ENCODE measurements at regions not wholly inside any gene's neighbourhood (a gene's known extent, or its start where the extent isn't known, plus 50 kb on each side); places are given as distances from the start of the nearest gene placed in this dataset.
A peak's percentile ranks its signal among the peaks of the same experiment; 100 is the strongest.

GRCh38 chr10:31605861-31606525, 287.0 kb downstream of the ZEB1 start:
- WGBS: 83% methylated on average over 2 of the region's 2 CpGs
- H3K27ac ChIP-seq (replicated peaks in 1 of 4): peak overlapping the region in 1 of 4 donors; percentile 27

GRCh38 chr10:31605426-31605825, 286.4 kb downstream of the ZEB1 start:
- 93% methylated on average over 4 of the region's 4 CpGs for WGBS
- Histone ChIP-seq H3K27me3 (no peaks in the 10 kb centered on the region), H3K36me3 (no peaks in the 10 kb centered on the region), H3K9me3 (no peaks in the 10 kb centered on the region), H3K4me1 (peaks cover 14 to 41% (median 34%) of the 10 kb centered on the region in 4 donors), H3K27ac (replicated peaks in 1 of 4) (peak overlapping the region in 2 of 4 donors; percentile 27 to 87), H3K4me3 (no peak overlapping the region)
- intact Hi-C loops (cut with DNase I): no loop called here
- no peak for TF ChIP-seq EP300 (IDR thresholded peaks at IDR 0.05)
- TF ChIP-seq POLR2A (IDR thresholded peaks at IDR 0.05; ENCODE audit: low read depth): no peak
- no peak for TF ChIP-seq CTCF (IDR thresholded peaks at IDR 0.05)
- peak; percentile 64 for DNase-seq (ENCODE audit: extremely low spot score)

More at GRCh38 chr10:31605861-31606525, 287.0 kb downstream of the ZEB1 start:
- Histone ChIP-seq H3K4me1 (peaks cover 14 to 41% (median 34%) of the 10 kb centered on the region in 4 donors), H3K36me3 (no peaks in the 10 kb centered on the region), H3K27me3 (no peaks in the 10 kb centered on the region), H3K9me3 (no peaks in the 10 kb centered on the region), H3K4me3 (no peak overlapping the region)
- intact Hi-C loops (cut with DNase I): no loop called here
- TF ChIP-seq POLR2A (IDR thresholded peaks at IDR 0.05; ENCODE audit: low read depth): no peak
- TF ChIP-seq EP300 (IDR thresholded peaks at IDR 0.05): no peak
- no peak for TF ChIP-seq POLR2AphosphoS5 (IDR thresholded peaks at IDR 0.05)
- no peak for TF ChIP-seq CTCF (IDR thresholded peaks at IDR 0.05)
- peak; percentile 50 for DNase-seq (ENCODE audit: extremely low spot score)

GRCh38 chr10:31604646-31605170, 285.7 kb downstream of the ZEB1 start:
- no peak overlapping the region for H3K4me3 ChIP-seq
- H3K27ac ChIP-seq (replicated peaks in 1 of 4): peak overlapping the region; percentile 81 to 89 (median 87)
- H3K9me3 ChIP-seq: no peaks in the 10 kb centered on the region
- no peaks in the 10 kb centered on the region for H3K27me3 ChIP-seq
- H3K36me3 ChIP-seq: no peaks in the 10 kb centered on the region
- TF ChIP-seq EP300 (IDR thresholded peaks at IDR 0.05): no peak
- no peak for TF ChIP-seq POLR2AphosphoS5 (IDR thresholded peaks at IDR 0.05)
- no peak for TF ChIP-seq POLR2A (IDR thresholded peaks at IDR 0.05; ENCODE audit: low read depth)
- TF ChIP-seq CTCF (IDR thresholded peaks at IDR 0.05): no peak
- intact Hi-C loops (cut with DNase I): loop anchor here (5.0 kb wide), 2 partner anchors 158 to 282 kb away; no protein-coding TSS in a partner anchor
- peaks cover 14 to 41% (median 34%) of the 10 kb centered on the region in 4 donors for H3K4me1 ChIP-seq
- peak; percentile 57 for DNase-seq (ENCODE audit: extremely low spot score)
- WGBS: 95% methylated on average over 2 of the region's 4 CpGs

- Histone ChIP-seq H3K4me1 (peaks cover 14 to 41% (median 34%) of the 10 kb centered on the region in 4 donors), H3K27me3 (no peaks in the 10 kb centered on the region), H3K9me3 (no peaks in the 10 kb centered on the region), H3K36me3 (no peaks in the 10 kb centered on the region), H3K4me3 (peak overlapping the region; percentile 61 to 83 (median 66)), H3K27ac (replicated peaks in 1 of 4) (peak overlapping the region; percentile 81 to 89 (median 87))
- intact Hi-C loops (cut with DNase I): loop anchor here (5.0 kb wide), 2 partner anchors 158 to 282 kb away; no protein-coding TSS in a partner anchor
- TF ChIP-seq POLR2A (IDR thresholded peaks at IDR 0.05; ENCODE audit: low read depth): no peak
- TF ChIP-seq EP300 (IDR thresholded peaks at IDR 0.05): no peak
- no peak for TF ChIP-seq POLR2AphosphoS5 (IDR thresholded peaks at IDR 0.05)
- no peak for TF ChIP-seq CTCF (IDR thresholded peaks at IDR 0.05)
- 53% methylated on average over 12 of the region's 12 CpGs for WGBS
- DNase-seq (ENCODE audit: extremely low spot score): no peak
Observed at GRCh38 chr10:31604096-31604495, 285.1 kb downstream of the ZEB1 start.

Measured in esophagus muscularis mucosa (tissue), 4 donors.